ENCODE measurements at regions not wholly inside any gene's neighbourhood (a gene's known extent, or its start where the extent isn't known, plus 50 kb on each side); places are given as distances from the start of the nearest gene placed in this dataset.

DNA sequence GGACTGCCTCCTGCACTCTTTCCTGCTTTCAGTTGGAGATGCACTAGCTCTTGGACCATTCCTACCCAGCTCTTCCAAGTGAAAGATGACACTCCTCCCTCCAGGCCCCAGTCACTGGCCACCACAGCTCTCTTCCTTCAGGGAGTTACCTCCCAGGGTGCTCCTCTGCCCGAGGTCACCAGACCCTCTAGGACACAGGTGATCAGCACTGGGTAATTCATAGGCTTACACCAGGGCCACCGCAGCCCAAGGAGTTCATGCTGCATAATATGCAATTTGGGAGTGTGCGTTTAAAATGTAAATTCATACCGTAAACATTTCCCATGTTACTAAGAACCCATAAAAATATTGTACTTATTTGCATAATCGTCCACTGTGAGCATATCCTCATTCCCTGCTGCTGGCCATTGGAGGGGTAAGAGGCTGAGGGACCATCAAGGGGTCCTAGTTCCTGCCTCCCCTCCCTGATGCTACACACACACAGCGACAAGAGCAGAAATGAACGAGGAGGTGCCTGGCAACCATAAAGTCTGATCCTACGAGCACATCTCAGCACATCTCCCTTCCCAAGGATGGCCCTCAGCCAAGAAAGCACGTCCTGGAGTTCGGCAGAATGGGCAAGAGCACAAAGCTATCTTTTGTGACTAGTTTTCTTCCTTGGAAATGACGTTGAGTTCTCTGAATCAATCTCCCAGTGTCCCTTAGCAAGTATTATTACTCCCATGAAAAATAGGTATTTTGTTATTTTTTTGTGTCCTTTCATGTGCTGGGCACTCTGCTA lies 222.9 kb upstream of the RAB4A start:
- Histone ChIP-seq H3K9ac (no peak overlapping the region), H3K27me3 (ENCODE audit: control insufficient read depth, insufficient read depth, low read length) (no peaks in the 10 kb centered on the region), H3K79me2 (no peaks in the 10 kb centered on the region), H3K36me3 (ENCODE audit: control insufficient read depth, insufficient read depth, low read length) (no peaks in the 10 kb centered on the region), H3K4me1 (no peaks in the 10 kb centered on the region), H3K9me3 (ENCODE audit: control insufficient read depth, low read length) (no peaks in the 10 kb centered on the region), H3K4me3 (ENCODE audit: low read depth, low read length) (no peak overlapping the region), H3K4me2 (ENCODE audit: low read length) (no peak overlapping the region), H2AFZ (no peak overlapping the region), H3K27ac (no peak overlapping the region)
- TF ChIP-seq, protein P1, sequence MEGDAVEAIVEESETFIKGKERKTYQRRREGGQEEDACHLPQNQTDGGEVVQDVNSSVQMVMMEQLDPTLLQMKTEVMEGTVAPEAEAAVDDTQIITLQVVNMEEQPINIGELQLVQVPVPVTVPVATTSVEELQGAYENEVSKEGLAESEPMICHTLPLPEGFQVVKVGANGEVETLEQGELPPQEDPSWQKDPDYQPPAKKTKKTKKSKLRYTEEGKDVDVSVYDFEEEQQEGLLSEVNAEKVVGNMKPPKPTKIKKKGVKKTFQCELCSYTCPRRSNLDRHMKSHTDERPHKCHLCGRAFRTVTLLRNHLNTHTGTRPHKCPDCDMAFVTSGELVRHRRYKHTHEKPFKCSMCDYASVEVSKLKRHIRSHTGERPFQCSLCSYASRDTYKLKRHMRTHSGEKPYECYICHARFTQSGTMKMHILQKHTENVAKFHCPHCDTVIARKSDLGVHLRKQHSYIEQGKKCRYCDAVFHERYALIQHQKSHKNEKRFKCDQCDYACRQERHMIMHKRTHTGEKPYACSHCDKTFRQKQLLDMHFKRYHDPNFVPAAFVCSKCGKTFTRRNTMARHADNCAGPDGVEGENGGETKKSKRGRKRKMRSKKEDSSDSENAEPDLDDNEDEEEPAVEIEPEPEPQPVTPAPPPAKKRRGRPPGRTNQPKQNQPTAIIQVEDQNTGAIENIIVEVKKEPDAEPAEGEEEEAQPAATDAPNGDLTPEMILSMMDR (IDR thresholded peaks at IDR 0.05) = no peak

DNA sequence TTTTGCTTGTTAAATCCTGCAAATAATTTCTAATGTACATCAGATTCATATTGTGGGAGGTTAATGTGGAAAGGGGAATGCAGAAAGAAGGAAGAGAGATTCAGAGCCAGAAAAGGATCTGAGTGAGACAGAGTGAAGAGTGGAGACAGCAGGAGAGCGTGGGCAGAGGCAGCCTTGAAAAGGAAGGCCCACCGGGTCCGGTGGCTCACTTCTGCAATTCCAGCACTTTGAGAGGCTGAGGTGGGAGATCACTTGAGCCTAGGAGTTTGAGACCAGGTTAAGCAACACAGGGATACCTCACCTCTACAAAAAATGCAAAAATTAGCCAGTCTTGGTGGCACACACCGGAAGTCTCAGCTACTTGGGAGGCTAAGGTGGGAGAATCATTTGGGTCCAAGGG lies 222.0 kb upstream of the RAB4A start:
- H3K27ac ChIP-seq = no peak overlapping the region
- TF ChIP-seq, protein P1 (IDR thresholded peaks at IDR 0.05) = no peak
- H3K36me3 ChIP-seq (ENCODE audit: control insufficient read depth, insufficient read depth, low read length) = no peaks in the 10 kb centered on the region
- no peak overlapping the region for H3K4me3 ChIP-seq (ENCODE audit: low read depth, low read length)
- H3K79me2 ChIP-seq = no peaks in the 10 kb centered on the region
- H2AFZ ChIP-seq = no peak overlapping the region
- no peaks in the 10 kb centered on the region for H3K9me3 ChIP-seq (ENCODE audit: control insufficient read depth, low read length)
- H3K4me1 ChIP-seq = no peaks in the 10 kb centered on the region
- no peak overlapping the region for H3K9ac ChIP-seq
- H3K27me3 ChIP-seq (ENCODE audit: control insufficient read depth, insufficient read depth, low read length) = no peaks in the 10 kb centered on the region
- H3K4me2 ChIP-seq (ENCODE audit: low read length) = no peak overlapping the region

DNA sequence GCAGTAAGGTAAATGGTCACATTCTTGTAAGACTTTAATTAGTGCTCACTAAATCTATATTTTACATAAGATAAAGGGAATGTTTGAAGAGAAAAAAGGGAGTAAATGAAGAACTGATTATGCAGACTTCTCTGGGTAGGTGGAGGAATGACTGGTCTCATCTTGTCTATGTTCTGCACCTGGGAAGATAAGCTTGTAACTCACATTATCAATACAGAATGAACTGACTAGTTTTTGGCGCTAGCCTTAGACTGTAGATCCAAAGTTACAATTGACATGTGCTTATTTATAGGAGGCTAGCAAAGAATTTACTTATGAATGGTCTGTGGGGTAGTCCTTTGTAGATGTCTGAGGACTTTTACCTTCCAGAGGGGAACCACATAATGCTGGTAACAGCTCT lies 214.9 kb upstream of the RAB4A start:
- Histone ChIP-seq H2AFZ (no peak overlapping the region), H3K27me3 (ENCODE audit: control insufficient read depth, insufficient read depth, low read length) (no peaks in the 10 kb centered on the region), H3K36me3 (ENCODE audit: control insufficient read depth, insufficient read depth, low read length) (no peaks in the 10 kb centered on the region), H3K4me1 (no peaks in the 10 kb centered on the region), H3K27ac (no peak overlapping the region), H3K4me2 (ENCODE audit: low read length) (no peak overlapping the region), H3K79me2 (no peaks in the 10 kb centered on the region), H3K9me3 (ENCODE audit: control insufficient read depth, low read length) (no peaks in the 10 kb centered on the region), H3K9ac (no peak overlapping the region), H3K4me3 (ENCODE audit: low read depth, low read length) (no peak overlapping the region)
- TF ChIP-seq, protein P1 (IDR thresholded peaks at IDR 0.05) = no peak

DNA sequence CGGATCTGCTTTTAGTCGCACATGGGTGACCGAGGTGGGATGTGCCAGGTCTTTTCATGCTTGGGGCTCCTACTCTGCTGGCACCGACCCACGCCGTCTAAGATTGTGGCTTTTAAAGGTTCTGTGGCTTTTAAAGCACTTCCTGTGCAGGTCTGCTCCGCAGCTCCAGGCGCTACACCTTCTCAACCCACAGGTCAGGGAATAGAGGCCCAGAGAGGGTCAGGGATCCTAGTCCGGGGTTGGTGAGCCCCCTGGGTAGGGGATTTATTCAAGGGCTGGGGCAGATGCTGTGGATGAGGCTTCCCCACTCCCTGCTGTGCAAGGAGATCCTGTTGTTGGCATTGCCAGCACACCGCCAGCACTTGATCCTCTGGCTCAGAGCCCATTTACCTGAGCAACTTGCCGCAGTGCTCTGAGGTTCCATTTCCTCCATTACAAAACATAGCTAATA lies 212.8 kb upstream of the RAB4A start:
- Histone ChIP-seq H3K4me2 (ENCODE audit: low read length) (no peak overlapping the region), H3K9ac (no peak overlapping the region), H3K27ac (peak overlapping the region; percentile 47)

More for the DNA sequence above, 212.8 kb upstream of the RAB4A start:
- Histone ChIP-seq H2AFZ (no peak overlapping the region), H3K4me3 (ENCODE audit: low read depth, low read length) (no peak overlapping the region), H3K27me3 (ENCODE audit: control insufficient read depth, insufficient read depth, low read length) (no peaks in the 10 kb centered on the region), H3K79me2 (no peaks in the 10 kb centered on the region), H3K9me3 (ENCODE audit: control insufficient read depth, low read length) (no peaks in the 10 kb centered on the region), H3K36me3 (ENCODE audit: control insufficient read depth, insufficient read depth, low read length) (no peaks in the 10 kb centered on the region), H3K4me1 (no peaks in the 10 kb centered on the region)
- TF ChIP-seq, protein P1 (IDR thresholded peaks at IDR 0.05) = no peak

Data from parathyroid adenoma (tissue), 2 donors.